AG09319 (cell line): ENCODE measurements at regions not wholly inside any gene's neighbourhood (a gene's known extent, or its start where the extent isn't known, plus 50 kb on each side); places are given as distances from the start of the nearest gene placed in this dataset.

Experiments
- DNase-seq: peaks from one replicate; pipeline ENCODE4 v3.0.0-alpha.2; 2010; ENCODE audit warnings: low read depth; ENCODE audit errors: extremely low read depth
- TF ChIP-seq, protein P1 (sequence below): IDR thresholded peaks from 2 replicates; pipeline ENCODE4 v1.5.1; 2011; ENCODE audit warnings: low read depth, mild to moderate bottlenecking, inconsistent platforms, low read length, moderate library complexity

DNA sequence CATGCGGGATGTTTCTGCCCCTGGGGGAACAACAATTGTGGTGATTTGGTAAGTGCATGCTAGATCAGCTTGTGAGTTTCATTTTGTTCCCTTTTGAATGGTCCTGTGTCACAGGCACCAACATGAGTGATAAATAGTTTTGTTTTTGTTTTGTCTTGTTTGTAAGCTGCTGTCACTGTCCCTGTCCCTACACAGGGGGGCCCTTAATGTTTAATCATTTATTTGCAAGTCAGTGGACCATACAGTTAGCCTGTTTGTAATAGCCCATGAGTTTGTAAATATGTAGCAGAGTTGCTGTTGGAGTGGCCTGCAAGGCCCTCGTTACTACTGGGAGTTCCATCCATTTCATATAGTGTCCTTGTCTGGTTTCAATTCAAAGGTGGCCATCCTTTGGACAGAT, 979.6 kb upstream of the SPRY2 start:
- DNase-seq: no peak

DNA sequence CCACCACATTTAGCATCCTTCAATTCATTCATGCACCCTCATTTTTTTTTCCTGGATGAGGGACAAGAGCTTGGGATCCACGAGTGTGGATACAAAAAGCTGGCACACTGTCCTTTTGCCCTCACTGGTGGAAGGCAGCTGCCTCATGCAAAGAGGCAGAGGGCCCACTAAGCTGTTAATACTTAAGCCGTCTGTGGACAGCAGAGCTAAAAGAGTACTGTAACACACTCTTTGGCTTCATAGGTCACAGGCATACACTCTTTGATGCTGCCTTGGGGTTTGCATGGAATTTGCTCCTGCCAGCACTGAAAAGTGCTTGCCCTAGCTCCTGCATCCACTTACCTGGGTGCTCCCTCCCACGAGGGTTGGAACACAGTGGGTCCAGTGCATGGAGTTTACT, 978.4 kb upstream of the SPRY2 start:
- DNase-seq: no peak
- TF ChIP-seq, protein P1, sequence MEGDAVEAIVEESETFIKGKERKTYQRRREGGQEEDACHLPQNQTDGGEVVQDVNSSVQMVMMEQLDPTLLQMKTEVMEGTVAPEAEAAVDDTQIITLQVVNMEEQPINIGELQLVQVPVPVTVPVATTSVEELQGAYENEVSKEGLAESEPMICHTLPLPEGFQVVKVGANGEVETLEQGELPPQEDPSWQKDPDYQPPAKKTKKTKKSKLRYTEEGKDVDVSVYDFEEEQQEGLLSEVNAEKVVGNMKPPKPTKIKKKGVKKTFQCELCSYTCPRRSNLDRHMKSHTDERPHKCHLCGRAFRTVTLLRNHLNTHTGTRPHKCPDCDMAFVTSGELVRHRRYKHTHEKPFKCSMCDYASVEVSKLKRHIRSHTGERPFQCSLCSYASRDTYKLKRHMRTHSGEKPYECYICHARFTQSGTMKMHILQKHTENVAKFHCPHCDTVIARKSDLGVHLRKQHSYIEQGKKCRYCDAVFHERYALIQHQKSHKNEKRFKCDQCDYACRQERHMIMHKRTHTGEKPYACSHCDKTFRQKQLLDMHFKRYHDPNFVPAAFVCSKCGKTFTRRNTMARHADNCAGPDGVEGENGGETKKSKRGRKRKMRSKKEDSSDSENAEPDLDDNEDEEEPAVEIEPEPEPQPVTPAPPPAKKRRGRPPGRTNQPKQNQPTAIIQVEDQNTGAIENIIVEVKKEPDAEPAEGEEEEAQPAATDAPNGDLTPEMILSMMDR: no peak

More for the DNA sequence above, 979.6 kb upstream of the SPRY2 start:
- TF ChIP-seq, protein P1: no peak

DNA sequence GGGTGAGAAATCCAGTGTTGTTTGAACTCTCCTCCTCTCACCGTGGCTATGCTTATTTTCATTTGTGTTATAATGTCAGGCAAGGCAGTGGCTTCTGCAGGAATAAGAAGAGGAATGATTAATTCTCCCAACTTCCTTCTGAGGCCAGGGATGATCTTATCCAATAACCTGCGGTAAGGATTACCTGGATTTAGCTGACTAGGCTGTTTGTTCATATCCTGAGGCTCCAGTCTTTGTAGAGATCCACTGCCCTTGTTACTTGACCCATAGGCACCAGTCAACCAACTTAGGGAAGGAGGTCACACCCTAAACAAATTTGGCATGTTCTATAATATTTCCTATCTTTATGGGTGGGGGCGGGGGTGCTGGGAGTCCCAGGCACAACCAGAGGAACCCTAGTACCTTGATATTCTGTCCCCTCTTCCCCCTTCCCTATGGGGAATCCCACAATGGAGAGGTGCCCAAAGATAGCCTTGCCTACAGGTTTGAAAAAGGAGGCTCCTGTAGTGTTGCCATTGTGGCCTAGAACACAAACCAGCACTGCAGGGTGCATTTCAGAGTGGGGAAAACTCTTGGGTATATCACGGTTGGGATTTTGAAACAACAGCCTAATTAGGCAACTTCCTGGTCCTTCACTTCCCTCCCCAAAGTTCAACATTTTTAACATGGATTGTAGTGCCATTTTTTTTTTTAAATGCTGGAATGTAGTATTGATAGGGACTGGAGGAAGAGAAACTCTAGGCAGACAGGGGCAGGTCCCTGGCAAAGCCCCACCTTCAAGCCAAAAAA, 977.5 kb upstream of the SPRY2 start:
- TF ChIP-seq, protein P1: no peak
- DNase-seq: no peak

DNA sequence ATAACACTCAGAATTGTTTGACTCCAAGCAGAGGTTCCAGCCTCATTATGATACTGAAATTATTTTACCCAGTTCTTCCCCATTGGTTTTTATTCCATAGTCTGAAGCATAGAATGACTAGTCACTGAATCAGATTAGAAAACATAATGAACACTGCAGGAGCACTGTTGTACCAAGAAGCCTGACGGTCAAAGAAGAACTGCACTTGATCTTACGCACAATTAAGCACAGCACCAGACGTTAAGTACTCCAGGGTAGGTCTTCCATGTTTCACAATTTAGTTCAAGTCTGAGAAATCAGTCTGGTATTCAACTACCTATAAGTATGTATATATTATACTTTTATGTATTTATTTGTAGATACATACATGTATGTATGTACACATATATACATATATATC, 973.5 kb upstream of the SPRY2 start:
- no peak for DNase-seq

DNA sequence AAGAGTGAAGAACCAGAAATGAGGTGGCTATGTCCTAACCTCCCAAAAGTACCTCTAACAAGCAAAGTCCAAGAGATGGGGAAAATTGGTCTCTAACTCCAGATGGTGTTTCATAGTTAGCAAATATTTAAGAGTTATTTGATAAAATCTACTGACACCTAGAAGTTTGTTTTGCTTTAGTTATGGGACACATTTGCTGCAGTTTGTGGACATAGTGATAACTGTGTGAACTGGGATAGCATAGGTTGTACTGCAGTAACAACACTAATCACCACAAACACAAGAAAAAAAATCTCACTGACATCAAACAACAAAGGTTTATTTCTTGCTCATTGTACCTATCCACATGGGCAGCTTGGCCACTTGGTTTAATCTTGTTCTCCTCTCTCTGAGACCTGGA, 965.0 kb upstream of the SPRY2 start:
- TF ChIP-seq, protein P1: no peak
- DNase-seq: no peak

More for the DNA sequence above, 973.5 kb upstream of the SPRY2 start:
- TF ChIP-seq, protein P1: no peak

DNA sequence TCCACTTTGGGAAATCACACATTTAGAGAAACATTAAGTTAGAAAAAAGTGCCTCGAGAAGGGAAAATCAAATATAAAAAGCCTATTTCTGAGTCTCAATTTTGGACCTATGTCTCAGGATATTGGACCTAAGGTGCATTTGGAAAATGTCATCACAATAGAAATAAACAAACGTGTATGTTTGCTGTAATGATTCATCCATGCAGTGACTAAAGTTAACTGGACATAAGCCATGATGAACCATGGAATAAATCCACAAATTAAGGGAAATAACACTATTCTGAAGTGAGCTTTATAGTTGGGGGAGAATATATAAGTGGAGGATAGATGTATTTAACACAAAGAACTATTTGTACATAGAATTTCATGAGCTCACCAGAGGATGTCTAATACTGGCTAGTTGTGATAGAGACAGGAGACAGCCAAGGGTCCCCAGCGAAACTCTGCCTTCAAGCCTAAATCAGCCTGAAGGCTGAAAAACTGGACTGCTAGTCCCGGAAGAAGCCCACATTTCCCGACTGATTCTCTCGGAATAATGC, 963.3 kb upstream of the SPRY2 start:
- DNase-seq: no peak
- TF ChIP-seq, protein P1: no peak

DNA sequence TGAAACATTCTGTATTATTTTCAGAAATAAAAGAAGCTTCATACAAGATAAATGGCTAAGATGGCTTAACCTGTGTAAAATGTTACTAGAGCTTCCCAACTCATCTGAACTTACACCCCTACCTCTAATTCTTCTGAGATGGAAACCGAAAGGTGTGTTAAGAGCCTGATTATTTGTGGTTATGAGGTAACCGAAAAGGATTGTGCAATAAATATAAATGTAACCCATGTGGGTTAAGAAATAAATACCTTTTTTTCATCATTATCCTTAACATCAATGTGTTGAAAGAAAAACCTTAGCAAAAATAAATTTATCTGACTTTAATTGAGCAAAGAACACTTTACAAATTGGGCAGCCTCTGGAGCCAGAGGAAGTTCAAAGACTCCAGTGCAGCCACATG, 961.8 kb upstream of the SPRY2 start:
- TF ChIP-seq, protein P1: no peak
- DNase-seq: no peak
